H9 (cell line): ENCODE measurements at regions not wholly inside any gene's neighbourhood (a gene's known extent, or its start where the extent isn't known, plus 50 kb on each side); places are given as distances from the start of the nearest gene placed in this dataset.
A peak's percentile ranks its signal among the peaks of the same experiment; 100 is the strongest.

Source experiments
- DNase-seq: peaks from one replicate; pipeline ENCODE4 v3.0.0-alpha.2; 2017
- H2AFZ ChIP-seq: one replicate; pipeline ENCODE4 v1.6.1; 2013; ENCODE audit warnings: mild to moderate bottlenecking, low read length, control low read depth, moderate library complexity
- H2AK5ac ChIP-seq: 2 replicates; pipeline ENCODE4 v1.6.1; 2013; ENCODE audit warnings: low read length, control low read depth, mixed read lengths; ENCODE audit not compliant: insufficient read length
- H2BK120ac ChIP-seq: one replicate; pipeline ENCODE4 v1.6.1; 2013; ENCODE audit warnings: low read depth, mild to moderate bottlenecking, low read length, control low read depth, inconsistent platforms; ENCODE audit not compliant: poor library complexity, severe bottlenecking
- H2BK12ac ChIP-seq: 2 replicates; pipeline ENCODE4 v1.6.1; 2013; ENCODE audit warnings: low read length, control low read depth, mixed read lengths, low read depth; ENCODE audit not compliant: insufficient read length
- H2BK15ac ChIP-seq: 2 replicates; pipeline ENCODE4 v1.6.1; 2013; ENCODE audit warnings: low read depth, low read length, control low read depth
- H2BK20ac ChIP-seq: one replicate; pipeline ENCODE4 v1.6.1; 2013; ENCODE audit warnings: low read depth, mild to moderate bottlenecking, low read length, control low read depth, inconsistent platforms; ENCODE audit not compliant: poor library complexity, severe bottlenecking
- H2BK5ac ChIP-seq: 2 replicates; pipeline ENCODE4 v1.6.1; 2013; ENCODE audit warnings: low read length, control low read depth, mixed read lengths; ENCODE audit not compliant: insufficient read length
- H3K14ac ChIP-seq: 2 replicates; pipeline ENCODE4 v1.6.1; 2013; ENCODE audit warnings: low read length, control low read depth; ENCODE audit not compliant: insufficient read depth
- H3K18ac ChIP-seq: 2 replicates; pipeline ENCODE4 v1.6.1; 2013; ENCODE audit warnings: low read depth, mild to moderate bottlenecking, mixed read lengths, low read length, control low read depth; ENCODE audit not compliant: insufficient read length
- H3K23ac ChIP-seq: 2 replicates; pipeline ENCODE4 v1.6.1; 2013; ENCODE audit warnings: low read length, control low read depth, mixed read lengths, low read depth; ENCODE audit not compliant: insufficient read length
- H3K23me2 ChIP-seq: 2 replicates; pipeline ENCODE4 v1.6.1; 2013; ENCODE audit warnings: low read depth, mild to moderate bottlenecking, mixed read lengths, low read length, control low read depth; ENCODE audit not compliant: insufficient read length, poor library complexity, severe bottlenecking
- H3K27ac ChIP-seq: 2 replicates; pipeline ENCODE4 v1.5.1; 2013; ENCODE audit warnings: low read length, control low read depth, mixed read lengths, low read depth; ENCODE audit not compliant: insufficient read length
- H3K27me3 ChIP-seq: 2 replicates; pipeline ENCODE4 v1.6.1; 2013; ENCODE audit warnings: low read length, control low read depth, inconsistent platforms; ENCODE audit not compliant: insufficient read depth
- H3K4ac ChIP-seq: 2 replicates; pipeline ENCODE4 v1.6.1; 2013; ENCODE audit warnings: low read depth, mild to moderate bottlenecking, control low read depth, inconsistent platforms, low read length, moderate library complexity
- H3K4me1 ChIP-seq: 2 replicates; pipeline ENCODE4 v1.6.1; 2013; ENCODE audit warnings: low read length, control low read depth, inconsistent platforms; ENCODE audit not compliant: insufficient read depth
- H3K4me2 ChIP-seq: 2 replicates; pipeline ENCODE4 v1.6.1; 2013; ENCODE audit warnings: low read length, control low read depth, mixed read lengths; ENCODE audit not compliant: insufficient read length, insufficient read depth
- H3K56ac ChIP-seq: 2 replicates; pipeline ENCODE4 v1.6.1; 2013; ENCODE audit warnings: low read depth, mild to moderate bottlenecking, mixed read lengths, low read length, control low read depth; ENCODE audit not compliant: insufficient read length
- H3K79me1 ChIP-seq: 2 replicates; pipeline ENCODE4 v1.6.1; 2013; ENCODE audit warnings: low read depth, mild to moderate bottlenecking, moderate library complexity, low read length, control low read depth, inconsistent platforms; ENCODE audit not compliant: insufficient read depth, poor library complexity, severe bottlenecking
- H3K79me2 ChIP-seq: 2 replicates; pipeline ENCODE4 v1.6.1; 2013; ENCODE audit warnings: low read length, control low read depth, inconsistent platforms; ENCODE audit not compliant: insufficient read depth
- H3K9ac ChIP-seq: 2 replicates; pipeline ENCODE4 v1.6.1; 2013; ENCODE audit warnings: low read length, control low read depth, mixed read lengths; ENCODE audit not compliant: insufficient read length; ENCODE audit errors: extremely low read depth
- H3K9me3 ChIP-seq: one replicate; pipeline ENCODE4 v1.6.1; 2013; ENCODE audit warnings: low read depth, low read length, inconsistent platforms; ENCODE audit not compliant: control insufficient read depth
- H3T11ph ChIP-seq: one replicate; pipeline ENCODE4 v1.6.1; 2013; ENCODE audit warnings: mild to moderate bottlenecking, low read length, control low read depth, inconsistent platforms
- H4K20me1 ChIP-seq: one replicate; pipeline ENCODE4 v1.6.1; 2013; ENCODE audit not compliant: control insufficient read depth, insufficient read length, insufficient read depth
- H4K5ac ChIP-seq: 2 replicates; pipeline ENCODE4 v1.6.1; 2013; ENCODE audit warnings: low read depth, mild to moderate bottlenecking, mixed read lengths, low read length, control low read depth; ENCODE audit not compliant: insufficient read length
- H4K8ac ChIP-seq: replicated peaks from 2 replicates; pipeline ENCODE4 v1.6.1; 2013; ENCODE audit warnings: low read length, control low read depth, mixed read lengths, low read depth; ENCODE audit not compliant: insufficient read length
- H4K91ac ChIP-seq: 2 replicates; pipeline ENCODE4 v1.6.1; 2013; ENCODE audit warnings: low read depth, mild to moderate bottlenecking, moderate library complexity, mixed read lengths, low read length, control low read depth; ENCODE audit not compliant: insufficient read length
- H3K27ac Mint-ChIP-seq, 3 experiments: 2 replicates in 2 of 3; 3 replicates in 1 of 3; pipeline ENCODE4 v1.8.0; 2020 to 2021; ENCODE audit warnings: mixed read lengths in 3 of 3, mild to moderate bottlenecking in 1 of 3, moderate library complexity in 1 of 3
- H3K27me3 Mint-ChIP-seq: 2 replicates; pipeline ENCODE4 v1.8.0; 2021; ENCODE audit warnings: low read depth, mild to moderate bottlenecking, moderate library complexity, mixed read lengths
- H3K36me3 Mint-ChIP-seq, 3 experiments: 2 replicates in 2 of 3; 3 replicates in 1 of 3; pipeline ENCODE4 v1.8.0; 2020 to 2021; ENCODE audit warnings: low read depth in 3 of 3, mixed read lengths in 3 of 3; ENCODE audit not compliant: insufficient read depth in 1 of 3
- H3K4me1 Mint-ChIP-seq, 2 experiments: 2 replicates each; pipeline ENCODE4 v1.8.0; 2020; ENCODE audit warnings: mixed read lengths in 2 of 2
- H3K4me3 Mint-ChIP-seq, 2 experiments: 2 replicates in 1 of 2; 3 replicates in 1 of 2; pipeline ENCODE4 v1.8.0; 2020 to 2021; ENCODE audit warnings: mild to moderate bottlenecking in 2 of 2, mixed read lengths in 2 of 2, moderate library complexity in 1 of 2
- H3K9me3 Mint-ChIP-seq, 2 experiments: 2 replicates in 1 of 2; 3 replicates in 1 of 2; pipeline ENCODE4 v1.8.0; 2020; ENCODE audit warnings: mild to moderate bottlenecking in 2 of 2, mixed read lengths in 2 of 2, moderate library complexity in 1 of 2
- WGBS: extraction: QIAGEN DNeasy Blood & Tissue Kit; methylation state at CpG from one replicate; pipeline ENCODE4 v1.1.7; 2013; ENCODE audit warnings: missing lambda C conversion rate, low lambda C conversion rate, mixed read lengths; ENCODE audit not compliant: insufficient read length; ENCODE audit errors: extremely low coverage; 5-methylcytosine and 5-hydroxymethylcytosine counted together
- TF ChIP-seq, protein P1 (sequence below): fragments of 200-600 bp; sonication (generic); conservative IDR thresholded peaks from 3 replicates; pipeline ENCODE4 v1.8.0; 2021; ENCODE audit warnings: antibody characterized with exemption, mild to moderate bottlenecking

- Histone ChIP-seq H3K9me3 (no peaks in the 10 kb centered on the region), H3K27me3 (no peaks in the 10 kb centered on the region), H3K27ac (no peak overlapping the region), H4K8ac (no peak overlapping the region), H3K4me2 (no peak overlapping the region), H2BK15ac (no peak overlapping the region), H4K5ac (no peak overlapping the region), H2BK5ac (no peak overlapping the region), H4K91ac (no peak overlapping the region), H2AFZ (no peak overlapping the region), H2BK20ac (no peak overlapping the region), H3K4ac (no peak overlapping the region), H3K23ac (no peak overlapping the region), H2AK5ac (no peak overlapping the region), H3K18ac (no peak overlapping the region), H4K20me1 (no peaks in the 10 kb centered on the region), H3K14ac (no peak overlapping the region), H2BK120ac (no peak overlapping the region), H3K23me2 (no peaks in the 10 kb centered on the region), H3K79me2 (no peaks in the 10 kb centered on the region), H3T11ph (no peak overlapping the region), H3K9ac (no peak overlapping the region), H3K4me1 (peaks cover 2% of the 10 kb centered on the region; the same call in 1 of the 2 replicates), H3K79me1 (no peaks in the 10 kb centered on the region), H2BK12ac (no peak overlapping the region), H3K56ac (no peak overlapping the region)
- Mint-ChIP-seq H3K9me3 (no peaks in the 10 kb centered on the region), H3K4me3 (no peak overlapping the region), H3K27ac (0 out of 7 replicates have a peak overlapping the region, but pooled peaks of 1 of the 3 experiments have one; percentile 24), H3K4me1 (peaks cover 20 to 21% of the 10 kb centered on the region in 2 experiments), H3K27me3 (no peaks in the 10 kb centered on the region), H3K36me3 (no peaks in the 10 kb centered on the region)
- no peak for DNase-seq
- no CpG with 5 or more reads among the region's 3 CpGs for WGBS
- TF ChIP-seq, protein P1, sequence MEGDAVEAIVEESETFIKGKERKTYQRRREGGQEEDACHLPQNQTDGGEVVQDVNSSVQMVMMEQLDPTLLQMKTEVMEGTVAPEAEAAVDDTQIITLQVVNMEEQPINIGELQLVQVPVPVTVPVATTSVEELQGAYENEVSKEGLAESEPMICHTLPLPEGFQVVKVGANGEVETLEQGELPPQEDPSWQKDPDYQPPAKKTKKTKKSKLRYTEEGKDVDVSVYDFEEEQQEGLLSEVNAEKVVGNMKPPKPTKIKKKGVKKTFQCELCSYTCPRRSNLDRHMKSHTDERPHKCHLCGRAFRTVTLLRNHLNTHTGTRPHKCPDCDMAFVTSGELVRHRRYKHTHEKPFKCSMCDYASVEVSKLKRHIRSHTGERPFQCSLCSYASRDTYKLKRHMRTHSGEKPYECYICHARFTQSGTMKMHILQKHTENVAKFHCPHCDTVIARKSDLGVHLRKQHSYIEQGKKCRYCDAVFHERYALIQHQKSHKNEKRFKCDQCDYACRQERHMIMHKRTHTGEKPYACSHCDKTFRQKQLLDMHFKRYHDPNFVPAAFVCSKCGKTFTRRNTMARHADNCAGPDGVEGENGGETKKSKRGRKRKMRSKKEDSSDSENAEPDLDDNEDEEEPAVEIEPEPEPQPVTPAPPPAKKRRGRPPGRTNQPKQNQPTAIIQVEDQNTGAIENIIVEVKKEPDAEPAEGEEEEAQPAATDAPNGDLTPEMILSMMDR = no peak
Observed at GRCh38 chr18:44625386-44625785, 55.3 kb upstream of the SETBP1 start.
